Chondrocyte (in vitro differentiated cells): ENCODE measurements at regions not wholly inside any gene's neighbourhood (a gene's known extent, or its start where the extent isn't known, plus 50 kb on each side); places are given as distances from the start of the nearest gene placed in this dataset.

Experiments
- DNase-seq: peaks from one replicate; pipeline ENCODE4 v3.0.0; 2021; ENCODE audit warnings: mixed read lengths, low spot score
- H3K27ac Mint-ChIP-seq: one replicate; pipeline ENCODE4 v1.8.0; 2021; ENCODE audit warnings: mild to moderate bottlenecking, moderate library complexity, mixed read lengths; ENCODE audit not compliant: unreplicated experiment
- H3K27me3 Mint-ChIP-seq: 2 replicates; pipeline ENCODE4 v1.8.0; 2021; ENCODE audit warnings: low read depth, mixed read lengths
- H3K36me3 Mint-ChIP-seq: 2 replicates; pipeline ENCODE4 v1.8.0; 2021; ENCODE audit warnings: low read depth, mixed read lengths
- H3K4me1 Mint-ChIP-seq: 2 replicates; pipeline ENCODE4 v1.8.0; 2021; ENCODE audit warnings: low read depth, mild to moderate bottlenecking, mixed read lengths
- H3K4me3 Mint-ChIP-seq: one replicate; pipeline ENCODE4 v1.8.0; 2021; ENCODE audit warnings: mild to moderate bottlenecking, moderate library complexity, mixed read lengths; ENCODE audit not compliant: unreplicated experiment
- H3K9me3 Mint-ChIP-seq: 2 replicates; pipeline ENCODE4 v1.8.0; 2021; ENCODE audit warnings: low read depth, mixed read lengths
- CTCF ChIP-seq: fragments of 200-600 bp; sonication (generic); IDR thresholded peaks from 2 replicates; pipeline ENCODE4 v1.5.0; 2021; ENCODE audit warnings: antibody characterized with exemption, mild to moderate bottlenecking, moderate library complexity

GRCh38 chr12:77591959-77592743 lies 238.5 kb upstream of the NAV3 start:
- DNase-seq = no peak
- H3K4me3 Mint-ChIP-seq = no peak overlapping the region
- no peak overlapping the region for H3K27ac Mint-ChIP-seq
- no peaks in the 10 kb centered on the region for H3K36me3 Mint-ChIP-seq
- H3K4me1 Mint-ChIP-seq = no peaks in the 10 kb centered on the region
- no peaks in the 10 kb centered on the region for H3K9me3 Mint-ChIP-seq
- TF ChIP-seq CTCF = no peak
- peaks cover 15% of the 10 kb centered on the region for H3K27me3 Mint-ChIP-seq

GRCh38 chr12:77590306-77590705 lies 240.4 kb upstream of the NAV3 start:
- no peak for DNase-seq
- Mint-ChIP-seq H3K9me3 (no peaks in the 10 kb centered on the region), H3K27me3 (peaks cover 16% of the 10 kb centered on the region), H3K4me1 (no peaks in the 10 kb centered on the region), H3K4me3 (no peak overlapping the region), H3K27ac (no peak overlapping the region), H3K36me3 (no peaks in the 10 kb centered on the region)
- no peak for TF ChIP-seq CTCF

- no peak overlapping the region for H3K27ac Mint-ChIP-seq
Measured at GRCh38 chr12:77584860-77585259, 245.8 kb upstream of the NAV3 start.

GRCh38 chr12:77578466-77579220 lies 252.1 kb upstream of the NAV3 start:
- TF ChIP-seq CTCF = no peak
- Mint-ChIP-seq H3K9me3 (no peaks in the 10 kb centered on the region), H3K36me3 (no peaks in the 10 kb centered on the region), H3K4me3 (no peak overlapping the region), H3K4me1 (peaks cover 18% of the 10 kb centered on the region), H3K27ac (peak overlapping the region; percentile 5), H3K27me3 (peaks cover 7% of the 10 kb centered on the region)
- no peak for DNase-seq

More at GRCh38 chr12:77584860-77585259, 245.8 kb upstream of the NAV3 start:
- no peak for DNase-seq
- H3K9me3 Mint-ChIP-seq = no peaks in the 10 kb centered on the region
- no peak overlapping the region for H3K4me3 Mint-ChIP-seq
- peaks cover 8% of the 10 kb centered on the region for H3K27me3 Mint-ChIP-seq
- no peaks in the 10 kb centered on the region for H3K4me1 Mint-ChIP-seq
- H3K36me3 Mint-ChIP-seq = no peaks in the 10 kb centered on the region
- no peak for TF ChIP-seq CTCF

- Mint-ChIP-seq H3K4me1 (peaks cover 18% of the 10 kb centered on the region), H3K36me3 (no peaks in the 10 kb centered on the region), H3K27ac (no peak overlapping the region), H3K27me3 (peaks cover 8% of the 10 kb centered on the region), H3K4me3 (no peak overlapping the region), H3K9me3 (no peaks in the 10 kb centered on the region)
- no peak for TF ChIP-seq CTCF
- DNase-seq = no peak
Measured at GRCh38 chr12:77577791-77578190, 252.9 kb upstream of the NAV3 start.
